Fibroblast of peridontal ligament (primary cell): ENCODE measurements at regions not wholly inside any gene's neighbourhood (a gene's known extent, or its start where the extent isn't known, plus 50 kb on each side); places are given as distances from the start of the nearest gene placed in this dataset.
"Not testable (repeated sequence)": the region's sequence is repeated elsewhere in the genome, so short reads cannot be mapped to it uniquely, and the experiment has no call there.

Experiments used
- DNase-seq: peaks from one replicate; pipeline ENCODE4 v3.0.0-alpha.2; 2010; ENCODE audit errors: extremely low read depth

GRCh38 chr3:74978684-74979083 lies 364.2 kb upstream of the CNTN3 start:
- DNase-seq: no peak

GRCh38 chr3:74985028-74985904 lies 370.8 kb upstream of the CNTN3 start:
- DNase-seq: not testable (repeated sequence)

GRCh38 chr3:74988095-74988494 lies 373.6 kb upstream of the CNTN3 start:
- DNase-seq: no peak

GRCh38 chr3:74992898-74993297 lies 378.4 kb upstream of the CNTN3 start:
- DNase-seq: no peak

- DNase-seq: no peak
Observed at GRCh38 chr3:75001330-75001729, 386.9 kb upstream of the CNTN3 start.

GRCh38 chr3:75012791-75013331 lies 398.4 kb upstream of the CNTN3 start:
- DNase-seq: no peak

- DNase-seq: no peak
Observed at GRCh38 chr3:75014008-75014407, 399.5 kb upstream of the CNTN3 start.

GRCh38 chr3:75015280-75015679 lies 400.8 kb upstream of the CNTN3 start:
- no peak for DNase-seq

- DNase-seq: no peak
Observed at GRCh38 chr3:75035146-75035545, 420.7 kb upstream of the CNTN3 start.

GRCh38 chr3:75042941-75043340 lies 428.5 kb upstream of the CNTN3 start:
- DNase-seq: no peak

- DNase-seq: no peak
Observed at GRCh38 chr3:75048650-75049049, 434.2 kb upstream of the CNTN3 start.

GRCh38 chr3:75049533-75049932 lies 435.1 kb upstream of the CNTN3 start:
- DNase-seq: no peak

- DNase-seq: no peak
Observed at GRCh38 chr3:75059120-75059519, 444.7 kb upstream of the CNTN3 start.

- no peak for DNase-seq
Observed at GRCh38 chr3:75061806-75062205, 447.3 kb upstream of the CNTN3 start.

GRCh38 chr3:75075158-75075557 lies 460.7 kb upstream of the CNTN3 start:
- DNase-seq: no peak

GRCh38 chr3:75076481-75076880 lies 462.0 kb upstream of the CNTN3 start:
- DNase-seq: no peak

- no peak for DNase-seq
Observed at GRCh38 chr3:75078290-75078689, 463.8 kb upstream of the CNTN3 start.

- DNase-seq: no peak
Observed at GRCh38 chr3:75082845-75083244, 468.4 kb upstream of the CNTN3 start.

GRCh38 chr3:75089841-75090240 lies 475.4 kb upstream of the CNTN3 start:
- DNase-seq: no peak

GRCh38 chr3:75101329-75102147 lies 487.1 kb upstream of the CNTN3 start:
- no peak for DNase-seq

- no peak for DNase-seq
Observed at GRCh38 chr3:75110741-75111140, 496.3 kb upstream of the CNTN3 start.

- DNase-seq: no peak
Observed at GRCh38 chr3:75115695-75116094, 501.2 kb upstream of the CNTN3 start.

GRCh38 chr3:75118779-75119178 lies 504.3 kb upstream of the CNTN3 start:
- DNase-seq: no peak
